ENCODE measurements at regions not wholly inside any gene's neighbourhood (a gene's known extent, or its start where the extent isn't known, plus 50 kb on each side); places are given as distances from the start of the nearest gene placed in this dataset.
A peak's percentile ranks its signal among the peaks of the same experiment; 100 is the strongest.

- peaks cover 26% of the 10 kb centered on the region for H3K4me1 ChIP-seq (ENCODE audit: insufficient read depth, low read length, severe bottlenecking)
Observed at GRCh38 chr1:199157494-199157893, 518.7 kb downstream of the PTPRC start.

GRCh38 chr1:199160521-199161318 is 521.9 kb downstream of the PTPRC start:
- Histone ChIP-seq H3K9me3 (ENCODE audit: low read length) (no peaks in the 10 kb centered on the region), H3K4me3 (ENCODE audit: low read depth, low read length, poor library complexity, severe bottlenecking) (no peak overlapping the region), H3F3A (ENCODE audit: insufficient read depth, low read length) (peaks cover 4% of the 10 kb centered on the region; the same call in 1 of the 2 replicates), H2AFZ (ENCODE audit: low read length) (no peak overlapping the region), H3K9me2 (ENCODE audit: low read depth, low read length) (no peaks in the 10 kb centered on the region), H3K4me1 (ENCODE audit: insufficient read depth, low read length, severe bottlenecking) (peaks cover 15% of the 10 kb centered on the region), H4K20me1 (ENCODE audit: insufficient read depth, low read length) (no peaks in the 10 kb centered on the region), H3K36me3 (ENCODE audit: insufficient read depth, low read length) (no peaks in the 10 kb centered on the region), H3K27me3 (ENCODE audit: insufficient read depth, low read length) (no peaks in the 10 kb centered on the region), H3K79me2 (ENCODE audit: insufficient read depth, low read length) (no peaks in the 10 kb centered on the region), H3K27ac (ENCODE audit: low read depth, low read length, poor library complexity, severe bottlenecking) (no peak overlapping the region), H3K9ac (ENCODE audit: low read length) (no peak overlapping the region), H3K4me2 (ENCODE audit: low read length) (no peak overlapping the region)
- no peak for TF ChIP-seq CTCF (IDR thresholded peaks at IDR 0.05; ENCODE audit: low read length)

More at GRCh38 chr1:199157494-199157893, 518.7 kb downstream of the PTPRC start:
- H3K36me3 ChIP-seq (ENCODE audit: insufficient read depth, low read length) = no peaks in the 10 kb centered on the region
- H3K27me3 ChIP-seq (ENCODE audit: insufficient read depth, low read length) = no peaks in the 10 kb centered on the region
- H3K9me3 ChIP-seq (ENCODE audit: low read length) = no peaks in the 10 kb centered on the region
- H3F3A ChIP-seq (ENCODE audit: insufficient read depth, low read length) = peaks cover 4% of the 10 kb centered on the region; the same call in 1 of the 2 replicates
- no peak overlapping the region for H3K27ac ChIP-seq (ENCODE audit: low read depth, low read length, poor library complexity, severe bottlenecking)
- no peaks in the 10 kb centered on the region for H4K20me1 ChIP-seq (ENCODE audit: insufficient read depth, low read length)
- no peak overlapping the region for H3K4me2 ChIP-seq (ENCODE audit: low read length)
- no peaks in the 10 kb centered on the region for H3K79me2 ChIP-seq (ENCODE audit: insufficient read depth, low read length)
- no peak overlapping the region for H3K9ac ChIP-seq (ENCODE audit: low read length)
- no peak overlapping the region for H3K4me3 ChIP-seq (ENCODE audit: low read depth, low read length, poor library complexity, severe bottlenecking)
- no peak for TF ChIP-seq EZH2 (IDR thresholded peaks at IDR 0.05; ENCODE audit: borderline replicate concordance, low read length)
- TF ChIP-seq CTCF (IDR thresholded peaks at IDR 0.05; ENCODE audit: low read length) = no peak
- no peak overlapping the region for H2AFZ ChIP-seq (ENCODE audit: low read length)
- no peaks in the 10 kb centered on the region for H3K9me2 ChIP-seq (ENCODE audit: low read depth, low read length)

GRCh38 chr1:199161319-199161680 is 522.5 kb downstream of the PTPRC start:
- peak overlapping the region; percentile 96 for H2AFZ ChIP-seq (ENCODE audit: low read length)
- TF ChIP-seq EZH2 (IDR thresholded peaks at IDR 0.05; ENCODE audit: borderline replicate concordance, low read length) (no peak), CTCF (IDR thresholded peaks at IDR 0.05; ENCODE audit: low read length) (no peak)

More at GRCh38 chr1:199161319-199161680, 522.5 kb downstream of the PTPRC start:
- Histone ChIP-seq H3K9me3 (ENCODE audit: low read length) (no peaks in the 10 kb centered on the region), H3K4me3 (ENCODE audit: low read depth, low read length, poor library complexity, severe bottlenecking) (no peak overlapping the region), H4K20me1 (ENCODE audit: insufficient read depth, low read length) (no peaks in the 10 kb centered on the region), H3F3A (ENCODE audit: insufficient read depth, low read length) (peaks cover 4% of the 10 kb centered on the region; the same call in 1 of the 2 replicates), H3K4me1 (ENCODE audit: insufficient read depth, low read length, severe bottlenecking) (peaks cover 15% of the 10 kb centered on the region), H3K79me2 (ENCODE audit: insufficient read depth, low read length) (no peaks in the 10 kb centered on the region), H3K4me2 (ENCODE audit: low read length) (no peak overlapping the region), H3K9ac (ENCODE audit: low read length) (no peak overlapping the region), H3K36me3 (ENCODE audit: insufficient read depth, low read length) (no peaks in the 10 kb centered on the region), H3K9me2 (ENCODE audit: low read depth, low read length) (no peaks in the 10 kb centered on the region), H3K27ac (ENCODE audit: low read depth, low read length, poor library complexity, severe bottlenecking) (no peak overlapping the region), H3K27me3 (ENCODE audit: insufficient read depth, low read length) (no peaks in the 10 kb centered on the region)

Data from OCI-LY1 (cell line).